ENCODE measurements at regions not wholly inside any gene's neighbourhood (a gene's known extent, or its start where the extent isn't known, plus 50 kb on each side); places are given as distances from the start of the nearest gene placed in this dataset.

DNA sequence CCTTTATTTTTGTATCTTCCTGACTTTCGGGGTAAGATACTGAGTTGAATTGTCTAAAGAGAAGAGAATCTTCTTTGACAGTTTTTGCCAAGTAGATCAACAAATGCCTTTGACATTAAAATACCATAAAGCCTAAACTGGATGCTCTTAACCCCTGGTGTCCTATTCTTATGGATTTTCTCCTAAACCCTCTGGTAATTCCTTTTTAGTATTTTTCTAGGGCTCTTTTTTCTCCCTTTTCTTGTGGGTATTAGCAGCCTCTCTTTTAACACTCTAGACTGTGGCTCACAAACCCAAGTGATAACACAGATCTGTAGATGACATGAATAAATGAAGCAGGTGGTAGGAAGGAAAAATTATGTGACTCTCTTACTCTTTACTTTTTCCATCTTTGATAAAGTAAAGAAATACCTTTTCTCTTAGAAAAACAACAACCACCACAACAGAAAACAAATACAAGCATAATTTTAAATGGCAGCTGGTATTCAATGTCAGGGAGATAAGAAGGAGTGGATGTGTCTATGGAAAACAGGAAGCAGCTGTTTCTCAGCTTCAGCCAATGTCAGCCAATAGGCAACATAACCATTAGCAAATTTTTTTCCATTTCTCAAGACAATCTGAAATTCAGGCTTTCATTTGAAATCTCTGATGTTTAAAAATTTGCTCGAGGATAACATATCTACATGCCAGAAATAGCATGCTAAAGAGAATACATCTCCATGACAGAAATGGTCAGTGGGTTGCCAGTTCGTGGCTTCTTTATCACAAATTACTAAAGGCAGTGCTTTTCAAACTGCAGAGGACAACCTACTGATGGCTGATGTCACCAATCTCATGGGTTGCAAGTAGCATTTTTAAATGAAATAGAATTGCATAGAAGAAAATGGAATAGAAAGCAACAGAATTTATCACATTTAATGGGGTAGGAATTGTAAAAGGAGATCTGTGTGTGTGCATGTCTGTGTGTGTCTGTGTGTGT lies 123.1 kb upstream of the KRR1 start:
- no peaks in the 10 kb centered on the region for H3K9me3 ChIP-seq (ENCODE audit: low read length)
- TF ChIP-seq TAF1 (IDR thresholded peaks at IDR 0.05; ENCODE audit: low read depth) = no peak
- no peak for TF ChIP-seq EZH2 (IDR thresholded peaks at IDR 0.05; ENCODE audit: borderline replicate concordance, insufficient read depth, low read length, poor library complexity, severe bottlenecking)
- TF ChIP-seq MXI1 (conservative IDR thresholded peaks at IDR 0.05; ENCODE audit: poor library complexity, severe bottlenecking) = no peak
- no peak for TF ChIP-seq CTCF (IDR thresholded peaks at IDR 0.05; ENCODE audit: poor library complexity, severe bottlenecking)
- TF ChIP-seq, protein P1, sequence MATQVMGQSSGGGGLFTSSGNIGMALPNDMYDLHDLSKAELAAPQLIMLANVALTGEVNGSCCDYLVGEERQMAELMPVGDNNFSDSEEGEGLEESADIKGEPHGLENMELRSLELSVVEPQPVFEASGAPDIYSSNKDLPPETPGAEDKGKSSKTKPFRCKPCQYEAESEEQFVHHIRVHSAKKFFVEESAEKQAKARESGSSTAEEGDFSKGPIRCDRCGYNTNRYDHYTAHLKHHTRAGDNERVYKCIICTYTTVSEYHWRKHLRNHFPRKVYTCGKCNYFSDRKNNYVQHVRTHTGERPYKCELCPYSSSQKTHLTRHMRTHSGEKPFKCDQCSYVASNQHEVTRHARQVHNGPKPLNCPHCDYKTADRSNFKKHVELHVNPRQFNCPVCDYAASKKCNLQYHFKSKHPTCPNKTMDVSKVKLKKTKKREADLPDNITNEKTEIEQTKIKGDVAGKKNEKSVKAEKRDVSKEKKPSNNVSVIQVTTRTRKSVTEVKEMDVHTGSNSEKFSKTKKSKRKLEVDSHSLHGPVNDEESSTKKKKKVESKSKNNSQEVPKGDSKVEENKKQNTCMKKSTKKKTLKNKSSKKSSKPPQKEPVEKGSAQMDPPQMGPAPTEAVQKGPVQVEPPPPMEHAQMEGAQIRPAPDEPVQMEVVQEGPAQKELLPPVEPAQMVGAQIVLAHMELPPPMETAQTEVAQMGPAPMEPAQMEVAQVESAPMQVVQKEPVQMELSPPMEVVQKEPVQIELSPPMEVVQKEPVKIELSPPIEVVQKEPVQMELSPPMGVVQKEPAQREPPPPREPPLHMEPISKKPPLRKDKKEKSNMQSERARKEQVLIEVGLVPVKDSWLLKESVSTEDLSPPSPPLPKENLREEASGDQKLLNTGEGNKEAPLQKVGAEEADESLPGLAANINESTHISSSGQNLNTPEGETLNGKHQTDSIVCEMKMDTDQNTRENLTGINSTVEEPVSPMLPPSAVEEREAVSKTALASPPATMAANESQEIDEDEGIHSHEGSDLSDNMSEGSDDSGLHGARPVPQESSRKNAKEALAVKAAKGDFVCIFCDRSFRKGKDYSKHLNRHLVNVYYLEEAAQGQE (IDR thresholded peaks at IDR 0.05; ENCODE audit: borderline replicate concordance) = no peak
- no peak for TF ChIP-seq POLR2AphosphoS5 (IDR thresholded peaks at IDR 0.05)
- no peak for TF ChIP-seq RAD21 (conservative IDR thresholded peaks at IDR 0.05)
- no peak for TF ChIP-seq SMC3 (conservative IDR thresholded peaks at IDR 0.05; ENCODE audit: poor library complexity)
- no peak for TF ChIP-seq EP300 (conservative IDR thresholded peaks at IDR 0.05; ENCODE audit: poor library complexity, severe bottlenecking)
- no peaks in the 10 kb centered on the region for H3K27me3 ChIP-seq (ENCODE audit: insufficient read depth, low read depth, low read length)
- H3K4me3 ChIP-seq (ENCODE audit: low read length) = no peak overlapping the region
- H4K20me1 ChIP-seq (ENCODE audit: insufficient read depth) = no peaks in the 10 kb centered on the region
- H3K9ac ChIP-seq (ENCODE audit: low read length) = no peak overlapping the region
- no peaks in the 10 kb centered on the region for H3K36me3 ChIP-seq (ENCODE audit: insufficient read depth, low read length)
- H3K27ac ChIP-seq (ENCODE audit: low read length) = no peak overlapping the region
- no peaks in the 10 kb centered on the region for H3K79me2 ChIP-seq (replicated peaks; ENCODE audit: insufficient read depth, low read length)
- no peak overlapping the region for H3K4me2 ChIP-seq (ENCODE audit: low read length)
- no peak overlapping the region for H2AFZ ChIP-seq (ENCODE audit: low read depth, low read length)
- H3K9me2 ChIP-seq (ENCODE audit: insufficient read depth, low read length) = no peaks in the 10 kb centered on the region
- no peaks in the 10 kb centered on the region for H3F3A ChIP-seq (ENCODE audit: insufficient read depth, low read length, poor library complexity, severe bottlenecking)

DNA sequence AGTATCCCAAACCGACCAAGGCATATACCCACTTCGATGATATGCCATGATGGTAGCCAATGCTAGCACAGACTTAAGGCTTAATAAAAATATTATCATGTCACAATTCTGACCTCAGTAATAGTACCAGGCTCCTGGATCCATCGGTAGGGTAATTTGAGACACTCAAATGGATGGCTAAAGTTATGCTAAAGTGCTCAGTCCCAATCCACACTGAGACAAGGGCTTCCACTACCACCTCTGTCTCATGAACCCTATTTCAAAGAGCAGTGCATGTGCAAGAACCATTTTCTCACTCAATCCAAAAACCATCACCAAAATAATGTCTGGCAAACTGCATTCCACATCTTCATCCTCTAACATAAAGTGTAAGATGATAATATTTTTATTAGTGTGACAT lies 122.4 kb upstream of the KRR1 start:
- Histone ChIP-seq H3K9me2 (ENCODE audit: insufficient read depth, low read length) (no peaks in the 10 kb centered on the region), H3K27ac (ENCODE audit: low read length) (no peak overlapping the region), H3K4me2 (ENCODE audit: low read length) (no peak overlapping the region)

More for the DNA sequence above, 122.4 kb upstream of the KRR1 start:
- H3K4me3 ChIP-seq (ENCODE audit: low read length) = no peak overlapping the region
- no peaks in the 10 kb centered on the region for H3K36me3 ChIP-seq (ENCODE audit: insufficient read depth, low read length)
- no peaks in the 10 kb centered on the region for H3K9me3 ChIP-seq (ENCODE audit: low read length)
- no peaks in the 10 kb centered on the region for H3F3A ChIP-seq (ENCODE audit: insufficient read depth, low read length, poor library complexity, severe bottlenecking)
- no peak for TF ChIP-seq SMC3 (conservative IDR thresholded peaks at IDR 0.05; ENCODE audit: poor library complexity)
- TF ChIP-seq RAD21 (conservative IDR thresholded peaks at IDR 0.05) = no peak
- no peak for TF ChIP-seq CTCF (IDR thresholded peaks at IDR 0.05; ENCODE audit: poor library complexity, severe bottlenecking)
- TF ChIP-seq TAF1 (IDR thresholded peaks at IDR 0.05; ENCODE audit: low read depth) = no peak
- TF ChIP-seq, protein P1 (IDR thresholded peaks at IDR 0.05; ENCODE audit: borderline replicate concordance) = no peak
- no peak for TF ChIP-seq POLR2AphosphoS5 (IDR thresholded peaks at IDR 0.05)
- TF ChIP-seq EZH2 (IDR thresholded peaks at IDR 0.05; ENCODE audit: borderline replicate concordance, insufficient read depth, low read length, poor library complexity, severe bottlenecking) = no peak
- no peak for TF ChIP-seq MXI1 (conservative IDR thresholded peaks at IDR 0.05; ENCODE audit: poor library complexity, severe bottlenecking)
- TF ChIP-seq EP300 (conservative IDR thresholded peaks at IDR 0.05; ENCODE audit: poor library complexity, severe bottlenecking) = no peak
- no peak overlapping the region for H2AFZ ChIP-seq (ENCODE audit: low read depth, low read length)
- H3K27me3 ChIP-seq (ENCODE audit: insufficient read depth, low read depth, low read length) = no peaks in the 10 kb centered on the region
- no peaks in the 10 kb centered on the region for H3K79me2 ChIP-seq (replicated peaks; ENCODE audit: insufficient read depth, low read length)
- no peak overlapping the region for H3K9ac ChIP-seq (ENCODE audit: low read length)
- H4K20me1 ChIP-seq (ENCODE audit: insufficient read depth) = no peaks in the 10 kb centered on the region

Measured in neural cell (in vitro differentiated cells).